ENCODE measurements at regions not wholly inside any gene's neighbourhood (a gene's known extent, or its start where the extent isn't known, plus 50 kb on each side); places are given as distances from the start of the nearest gene placed in this dataset.

DNA sequence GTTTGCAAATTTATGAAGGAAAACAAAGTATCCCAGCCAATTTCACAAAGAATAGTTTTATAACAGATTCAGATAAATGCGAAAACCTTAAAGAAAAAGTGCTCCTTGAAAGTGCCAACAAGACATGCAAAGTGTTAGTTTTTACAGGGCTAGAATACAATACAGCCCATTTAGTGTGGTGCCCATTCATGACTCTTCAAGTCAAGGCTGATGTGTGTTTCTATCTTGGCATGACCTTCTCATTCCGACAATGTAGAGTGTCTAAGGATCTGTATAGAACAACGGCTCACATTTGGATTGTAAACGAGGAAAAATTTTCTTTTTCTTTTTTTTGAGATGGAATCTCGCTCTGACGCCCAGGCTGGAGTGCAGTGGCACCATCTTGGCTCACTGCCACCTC lies 205.2 kb upstream of the SEMA6A start:
- no peak overlapping the region for H3K9ac ChIP-seq (ENCODE audit: control insufficient read depth, extremely low read depth, insufficient read depth, low read length)
- TF ChIP-seq, protein P1, sequence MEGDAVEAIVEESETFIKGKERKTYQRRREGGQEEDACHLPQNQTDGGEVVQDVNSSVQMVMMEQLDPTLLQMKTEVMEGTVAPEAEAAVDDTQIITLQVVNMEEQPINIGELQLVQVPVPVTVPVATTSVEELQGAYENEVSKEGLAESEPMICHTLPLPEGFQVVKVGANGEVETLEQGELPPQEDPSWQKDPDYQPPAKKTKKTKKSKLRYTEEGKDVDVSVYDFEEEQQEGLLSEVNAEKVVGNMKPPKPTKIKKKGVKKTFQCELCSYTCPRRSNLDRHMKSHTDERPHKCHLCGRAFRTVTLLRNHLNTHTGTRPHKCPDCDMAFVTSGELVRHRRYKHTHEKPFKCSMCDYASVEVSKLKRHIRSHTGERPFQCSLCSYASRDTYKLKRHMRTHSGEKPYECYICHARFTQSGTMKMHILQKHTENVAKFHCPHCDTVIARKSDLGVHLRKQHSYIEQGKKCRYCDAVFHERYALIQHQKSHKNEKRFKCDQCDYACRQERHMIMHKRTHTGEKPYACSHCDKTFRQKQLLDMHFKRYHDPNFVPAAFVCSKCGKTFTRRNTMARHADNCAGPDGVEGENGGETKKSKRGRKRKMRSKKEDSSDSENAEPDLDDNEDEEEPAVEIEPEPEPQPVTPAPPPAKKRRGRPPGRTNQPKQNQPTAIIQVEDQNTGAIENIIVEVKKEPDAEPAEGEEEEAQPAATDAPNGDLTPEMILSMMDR (optimal IDR thresholded peaks at IDR 0.05 in 1 of 3, IDR thresholded peaks at IDR 0.05 in 1 of 3, conservative IDR thresholded peaks at IDR 0.05 in 1 of 3; ENCODE audit: extremely low read depth in 1 of 3, insufficient read depth in 2 of 3, low read length in 3 of 3), result no peak
- no peak for TF ChIP-seq EZH2 (IDR thresholded peaks at IDR 0.05; ENCODE audit: low read length)
- H3K4me2 ChIP-seq (ENCODE audit: control insufficient read depth, extremely low read depth, insufficient read depth, low read depth, low read length), result no peak overlapping the region
- H3K9me1 ChIP-seq (ENCODE audit: control insufficient read depth, extremely low read depth, insufficient read depth, low read length), result no peaks in the 10 kb centered on the region
- dilution Hi-C loops (cut with MboI; ENCODE audit: extremely low pct_ligation_motif_present, low sequenced_read_pairs), result no loop called here
- no peaks in the 10 kb centered on the region for H3K27me3 ChIP-seq (ENCODE audit: control insufficient read depth, extremely low read depth, insufficient read depth, low read length)
- H3K4me1 ChIP-seq (ENCODE audit: control insufficient read depth, extremely low read depth, insufficient read depth, low read length), result no peaks in the 10 kb centered on the region
- no peak overlapping the region for H2AFZ ChIP-seq (ENCODE audit: control insufficient read depth, low read length)
- H4K20me1 ChIP-seq (ENCODE audit: control insufficient read depth, extremely low read depth, insufficient read depth, low read length), result no peaks in the 10 kb centered on the region
- H3K9me3 ChIP-seq (ENCODE audit: control insufficient read depth, low read depth, low read length), result no peaks in the 10 kb centered on the region
- H3K36me3 ChIP-seq (ENCODE audit: control insufficient read depth in 2 of 2, extremely low read depth in 1 of 2, insufficient read depth in 2 of 2, low read length in 2 of 2), result no peaks in the 10 kb centered on the region
- no peak for DNase-seq (ENCODE audit: low read depth, low spot score)
- no peaks in the 10 kb centered on the region for H3K79me2 ChIP-seq (ENCODE audit: control insufficient read depth, insufficient read depth, low read length)
- no peak overlapping the region for H3K27ac ChIP-seq (ENCODE audit: control insufficient read depth, insufficient read depth, low read length)
- no peak overlapping the region for H3K4me3 ChIP-seq (ENCODE audit: control insufficient read depth in 2 of 3, extremely low read depth in 1 of 3, insufficient read depth in 2 of 3, low read depth in 1 of 3, low read length in 3 of 3)
- FAIRE-seq, result no peak

DNA sequence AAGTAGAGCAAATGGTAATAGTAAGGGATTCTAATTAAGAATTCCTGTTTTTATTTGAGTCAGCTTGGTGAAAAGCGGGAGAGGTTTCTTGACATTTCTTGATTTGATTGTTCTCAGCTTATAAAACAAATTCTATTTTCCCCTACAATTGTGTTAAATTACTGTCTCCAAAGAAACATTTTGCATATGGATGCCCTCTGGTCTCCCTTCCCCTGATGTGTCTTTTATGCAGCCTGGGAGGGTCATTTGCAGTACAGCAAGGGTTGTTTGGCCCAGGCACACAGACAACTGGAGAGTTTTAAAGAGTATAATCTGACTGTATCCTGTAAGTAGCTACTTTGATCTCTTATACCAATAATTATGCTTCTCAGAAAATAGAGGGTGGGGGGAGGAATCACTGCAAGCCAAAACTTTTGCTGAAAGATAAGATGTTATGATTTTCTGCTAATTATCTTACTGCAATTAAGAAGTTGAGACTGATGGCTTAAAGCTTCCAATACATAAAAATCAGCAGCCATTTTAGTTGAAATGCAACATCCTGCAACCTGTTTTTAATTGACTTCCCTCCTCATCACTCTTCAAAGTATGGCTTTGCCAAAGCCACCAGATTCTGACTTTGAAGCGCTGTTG lies 204.1 kb upstream of the SEMA6A start:
- no peaks in the 10 kb centered on the region for H3K36me3 ChIP-seq (ENCODE audit: control insufficient read depth in 2 of 2, extremely low read depth in 1 of 2, insufficient read depth in 2 of 2, low read length in 2 of 2)
- FAIRE-seq (no peak), DNase-seq (ENCODE audit: low read depth, low spot score) (no peak)
- no peaks in the 10 kb centered on the region for H3K9me3 ChIP-seq (ENCODE audit: control insufficient read depth, low read depth, low read length)
- H3K27me3 ChIP-seq (ENCODE audit: control insufficient read depth, extremely low read depth, insufficient read depth, low read length), result no peaks in the 10 kb centered on the region
- H3K4me2 ChIP-seq (ENCODE audit: control insufficient read depth, extremely low read depth, insufficient read depth, low read depth, low read length), result no peak overlapping the region
- dilution Hi-C loops (cut with MboI; ENCODE audit: extremely low pct_ligation_motif_present, low sequenced_read_pairs), result no loop called here
- no peaks in the 10 kb centered on the region for H3K79me2 ChIP-seq (ENCODE audit: control insufficient read depth, insufficient read depth, low read length)
- TF ChIP-seq EZH2 (IDR thresholded peaks at IDR 0.05; ENCODE audit: low read length), result no peak
- TF ChIP-seq, protein P1 (optimal IDR thresholded peaks at IDR 0.05 in 1 of 3, IDR thresholded peaks at IDR 0.05 in 1 of 3, conservative IDR thresholded peaks at IDR 0.05 in 1 of 3; ENCODE audit: extremely low read depth in 1 of 3, insufficient read depth in 2 of 3, low read length in 3 of 3), result no peak
- H4K20me1 ChIP-seq (ENCODE audit: control insufficient read depth, extremely low read depth, insufficient read depth, low read length), result no peaks in the 10 kb centered on the region
- H3K4me1 ChIP-seq (ENCODE audit: control insufficient read depth, extremely low read depth, insufficient read depth, low read length), result no peaks in the 10 kb centered on the region
- H3K9me1 ChIP-seq (ENCODE audit: control insufficient read depth, extremely low read depth, insufficient read depth, low read length), result no peaks in the 10 kb centered on the region
- H2AFZ ChIP-seq (ENCODE audit: control insufficient read depth, low read length), result no peak overlapping the region
- H3K4me3 ChIP-seq (ENCODE audit: control insufficient read depth in 2 of 3, extremely low read depth in 1 of 3, insufficient read depth in 2 of 3, low read depth in 1 of 3, low read length in 3 of 3), result no peak overlapping the region
- no peak overlapping the region for H3K9ac ChIP-seq (ENCODE audit: control insufficient read depth, extremely low read depth, insufficient read depth, low read length)
- H3K27ac ChIP-seq (ENCODE audit: control insufficient read depth, insufficient read depth, low read length), result no peak overlapping the region

Measured in keratinocyte (primary cell).